NCI-H526 (cell line): ENCODE measurements at regions not wholly inside any gene's neighbourhood (a gene's known extent, or its start where the extent isn't known, plus 50 kb on each side); places are given as distances from the start of the nearest gene placed in this dataset.

Experiments used
- DNase-seq, 2 experiments: peaks; one replicate each; lab custom pipeline; 2025; lab: John Stamatoyannopoulos, UW

DNA sequence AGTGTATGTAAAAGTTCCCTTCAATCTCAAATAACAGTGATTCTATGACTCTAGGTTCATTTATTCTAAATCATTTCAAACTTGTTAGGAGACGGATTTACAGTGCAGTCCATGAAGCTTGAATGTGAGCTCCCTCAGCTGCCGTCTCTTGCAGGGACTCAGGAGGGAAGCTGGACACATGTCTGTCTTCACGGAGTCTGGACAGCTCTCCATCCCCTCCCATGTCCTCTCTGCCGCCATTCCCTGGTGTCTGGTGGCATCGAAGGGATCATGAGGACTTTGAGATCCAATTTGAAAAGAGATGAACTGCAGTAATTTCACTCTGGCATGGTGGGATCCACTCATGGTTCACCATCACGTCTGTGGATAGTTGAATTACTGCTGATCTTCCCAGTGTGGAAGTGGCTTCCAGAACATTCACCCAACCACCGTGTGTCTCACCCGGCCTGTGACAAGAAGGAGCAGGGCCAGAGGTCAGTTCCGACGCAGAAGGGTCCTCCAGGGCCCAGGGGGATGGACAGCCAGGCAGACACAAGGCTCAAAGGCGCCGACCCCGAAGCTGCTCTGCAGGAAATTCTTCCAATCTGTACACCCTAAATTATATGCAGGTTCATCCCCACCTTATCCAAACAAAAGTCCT, 370.1 kb downstream of the THBS2 start:
- no peak for DNase-seq

GRCh38 chr6:168880271-168880670, 373.4 kb downstream of the THBS2 start:
- DNase-seq, result no peak

- peak in 1 of 2 experiments; percentile 29 for DNase-seq
Observed at GRCh38 chr6:168877821-168878282, 375.8 kb downstream of the THBS2 start.

GRCh38 chr6:168876956-168877355, 376.7 kb downstream of the THBS2 start:
- no peak for DNase-seq

GRCh38 chr6:168875811-168876576, 377.7 kb downstream of the THBS2 start:
- no peak for DNase-seq

DNA sequence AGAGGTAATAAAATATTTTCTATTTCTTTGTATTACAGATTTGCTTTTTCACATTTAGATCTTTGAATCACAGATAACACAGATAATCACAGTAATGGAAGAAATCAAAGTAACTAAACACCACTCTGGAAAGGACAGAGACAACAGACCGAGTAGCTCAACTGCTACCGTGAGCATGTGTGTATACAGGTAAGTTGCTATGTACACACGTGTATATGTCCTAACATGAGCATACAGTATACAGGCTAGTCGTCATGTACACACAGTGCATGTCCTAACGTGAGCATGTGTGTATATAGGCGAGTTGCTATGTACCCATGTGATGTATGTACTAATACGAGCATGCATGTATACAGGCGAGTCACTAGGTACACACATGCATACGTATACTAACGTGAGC, 379.0 kb downstream of the THBS2 start:
- DNase-seq, result no peak

GRCh38 chr6:168873278-168874190, 380.1 kb downstream of the THBS2 start:
- no peak for DNase-seq

- peak in 1 of 2 experiments; percentile 31 for DNase-seq
Observed at GRCh38 chr6:168871642-168872315, 381.9 kb downstream of the THBS2 start.

GRCh38 chr6:168870982-168871381, 382.7 kb downstream of the THBS2 start:
- DNase-seq, result no peak

DNA sequence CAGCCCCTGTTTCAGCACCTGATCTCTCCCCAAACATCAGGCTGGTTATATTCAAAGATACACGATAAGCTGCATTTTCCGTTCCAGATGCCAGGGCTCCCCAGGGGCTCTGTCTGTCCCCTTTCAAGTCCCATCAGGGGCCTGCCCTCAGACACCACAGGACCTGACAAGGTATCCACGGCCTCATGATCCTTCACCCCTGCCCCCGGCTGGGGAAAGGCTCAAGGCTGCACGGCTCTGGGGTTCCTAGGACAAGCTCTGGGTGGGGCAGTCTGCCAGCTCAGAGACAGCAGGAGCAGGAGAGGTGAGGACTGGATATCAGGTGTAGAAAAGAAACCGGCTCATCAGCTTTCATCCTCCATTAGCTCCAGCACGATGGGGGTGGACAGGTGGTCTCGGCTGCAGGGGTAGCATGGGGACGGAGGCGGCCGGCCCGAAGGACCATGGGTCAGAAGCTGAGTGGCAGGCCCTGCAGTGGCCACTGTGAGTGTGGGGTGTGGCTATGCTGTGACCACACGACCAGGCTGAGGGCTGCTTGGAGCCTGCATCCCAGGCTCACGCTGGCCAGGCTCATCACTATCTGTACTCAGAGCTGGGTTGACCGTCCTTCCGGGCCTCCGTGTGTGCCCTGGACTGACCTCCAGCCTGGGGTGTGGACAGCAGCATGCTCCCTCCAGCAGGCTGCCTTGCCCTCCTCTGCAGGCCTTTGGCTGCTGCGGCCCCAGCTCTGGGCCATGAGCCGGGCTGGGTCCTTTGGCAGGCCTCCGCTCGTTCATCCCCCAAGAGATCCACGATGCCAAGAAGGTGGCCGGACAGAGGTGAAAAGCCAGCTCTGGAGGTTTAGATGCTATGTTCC, 386.2 kb downstream of the THBS2 start:
- DNase-seq, result no peak

DNA sequence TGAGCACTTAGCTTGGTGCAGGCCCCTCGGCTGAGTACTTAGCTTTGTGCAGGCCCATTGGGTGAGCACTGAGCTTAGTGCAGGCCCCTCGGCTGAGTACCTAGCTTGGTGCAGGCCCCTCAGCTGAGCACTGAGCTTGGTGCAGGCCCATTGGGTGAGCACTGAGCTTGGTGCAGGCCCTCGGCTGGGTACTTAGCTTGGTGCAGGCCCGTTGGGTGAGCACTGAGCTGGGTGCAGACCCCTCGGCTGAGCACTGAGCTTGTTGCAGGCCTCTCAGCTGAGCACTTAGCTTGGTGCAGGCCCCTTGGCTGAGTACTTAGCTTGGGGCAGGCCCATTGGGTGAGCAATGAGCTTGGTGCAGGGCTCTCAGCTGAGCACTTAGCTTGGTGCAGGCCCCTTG, 387.1 kb downstream of the THBS2 start:
- no peak for DNase-seq

DNA sequence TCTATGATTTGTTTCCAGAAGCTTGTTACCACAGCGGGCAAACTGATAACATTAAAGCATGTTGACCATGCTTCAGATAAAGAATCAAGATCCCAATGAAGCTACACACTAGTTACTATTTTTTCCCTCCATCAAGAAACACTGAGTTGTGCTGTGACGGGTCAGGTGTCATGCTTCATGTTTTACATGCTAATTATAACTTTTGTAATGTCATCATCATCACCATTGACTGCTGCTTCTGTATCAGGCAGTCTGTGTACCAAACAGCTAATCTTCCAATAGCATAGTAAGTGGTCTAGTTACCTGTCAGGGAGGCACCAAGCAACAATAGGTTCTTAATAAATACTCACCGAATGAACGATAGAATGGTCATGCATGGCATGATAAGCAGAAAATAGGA, 388.1 kb downstream of the THBS2 start:
- DNase-seq, result no peak

DNA sequence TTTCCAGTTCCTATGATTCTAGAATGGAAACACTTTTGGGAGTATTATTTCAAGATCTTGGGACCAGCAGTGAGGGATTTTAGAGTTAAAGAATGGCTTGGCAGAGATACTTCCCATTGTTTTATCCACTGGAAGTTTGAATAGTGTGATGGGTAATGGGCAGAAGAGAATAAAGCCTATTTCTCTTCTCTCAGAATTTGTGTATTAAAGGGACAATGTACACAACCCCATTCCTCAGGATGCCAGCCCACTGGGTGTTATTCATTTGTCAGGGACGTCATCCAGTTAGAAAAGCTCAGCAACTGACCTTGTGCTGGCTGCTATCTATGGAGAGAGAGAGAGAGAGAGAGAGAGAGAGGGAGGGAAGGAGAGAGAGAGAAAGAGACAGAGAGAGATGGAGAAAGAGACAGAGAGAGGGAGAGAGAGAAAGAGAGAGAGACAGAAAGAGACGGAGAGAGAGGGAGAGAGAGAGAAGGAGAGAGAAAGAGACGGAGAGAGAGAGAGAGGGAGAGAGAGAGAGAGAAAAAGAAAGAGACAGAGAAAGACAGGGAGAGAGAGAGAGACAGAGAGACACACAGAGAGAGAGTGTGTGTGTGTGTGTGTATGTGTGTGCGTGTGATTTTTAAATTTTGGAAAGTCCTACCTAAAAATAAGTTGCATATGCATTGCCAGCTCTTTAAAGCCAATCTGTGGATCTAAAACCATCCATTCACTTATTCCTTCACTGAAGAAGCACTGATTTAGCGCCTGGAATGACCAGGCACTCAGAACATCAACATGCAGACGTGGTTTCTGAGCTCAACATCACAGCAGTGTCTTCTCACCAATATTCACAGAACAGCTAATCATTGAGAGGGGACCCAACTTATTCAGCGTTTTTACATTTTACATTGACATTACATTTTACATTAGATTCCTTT, 388.8 kb downstream of the THBS2 start:
- DNase-seq, result no peak

- no peak for DNase-seq
Observed at GRCh38 chr6:168863467-168863866, 390.2 kb downstream of the THBS2 start.

DNA sequence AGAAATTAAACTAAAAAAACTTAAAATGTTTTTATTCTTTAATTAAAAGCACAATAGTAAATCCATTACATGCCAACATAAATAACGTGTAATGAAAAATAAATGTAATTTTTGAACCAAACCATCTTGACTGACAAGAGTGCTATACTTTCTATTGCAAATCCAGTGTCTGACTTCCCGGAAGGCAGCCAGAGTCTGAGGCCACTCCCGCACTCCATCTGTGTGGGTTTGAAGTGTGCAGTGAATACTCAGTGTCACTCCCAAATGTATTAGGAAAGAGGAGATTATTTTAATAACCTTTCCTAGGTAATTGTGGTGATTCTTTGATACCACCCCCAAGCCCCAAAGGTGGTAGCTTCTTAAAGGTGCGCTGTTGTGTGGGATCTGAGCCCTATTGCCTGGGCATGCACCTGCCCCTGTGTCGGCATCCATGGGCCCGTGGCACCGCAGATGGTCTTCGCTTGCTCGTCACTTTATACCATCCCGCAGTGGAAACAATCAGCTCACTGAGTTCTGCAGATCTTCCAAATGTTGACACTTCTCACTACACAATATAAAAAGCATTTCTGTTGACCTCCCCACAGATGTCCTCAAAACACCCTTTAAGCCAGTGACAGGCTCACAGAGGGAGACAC, 391.2 kb downstream of the THBS2 start:
- no peak for DNase-seq

DNA sequence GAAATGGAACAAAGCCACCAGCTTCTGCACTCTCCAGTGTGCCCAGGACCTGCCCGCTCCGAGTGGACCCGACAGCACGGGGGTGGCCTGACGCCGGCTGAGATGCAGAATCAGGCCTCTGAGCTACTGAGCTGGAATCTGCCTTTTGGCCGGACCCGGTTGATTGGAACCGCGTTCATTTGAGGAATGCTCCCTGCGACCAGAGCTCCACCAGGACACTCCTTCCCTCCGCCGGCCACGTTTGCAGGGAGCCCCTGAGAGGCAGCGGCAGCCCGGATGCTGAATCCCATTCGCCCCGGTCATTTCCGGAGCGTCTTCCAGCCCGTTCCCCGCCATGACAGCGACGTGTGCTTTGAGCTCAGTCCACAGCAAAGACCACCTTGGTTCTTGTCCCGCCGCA, 392.7 kb downstream of the THBS2 start:
- DNase-seq, result no peak

- no peak for DNase-seq
Observed at GRCh38 chr6:168860341-168860740, 393.3 kb downstream of the THBS2 start.

GRCh38 chr6:168858926-168859325, 394.7 kb downstream of the THBS2 start:
- DNase-seq, result no peak

GRCh38 chr6:168856914-168857313, 396.7 kb downstream of the THBS2 start:
- DNase-seq, result no peak
